GM18499 (cell line): ENCODE measurements at regions not wholly inside any gene's neighbourhood (a gene's known extent, or its start where the extent isn't known, plus 50 kb on each side); places are given as distances from the start of the nearest gene placed in this dataset.

Experiments
- ATAC-seq: cut with Tn5 transposase; IDR thresholded peaks from one replicate; pipeline ENCODE4 v1.9.1; 2021; ENCODE audit warnings: moderate number of reproducible peaks; ENCODE audit not compliant: insufficient read depth, unreplicated experiment

GRCh38 chr6:80696268-80696667 lies 589.8 kb downstream of the BCKDHB start:
- ATAC-seq, result no peak

- no peak for ATAC-seq
Measured at GRCh38 chr6:80690551-80691131, 584.2 kb downstream of the BCKDHB start.

DNA sequence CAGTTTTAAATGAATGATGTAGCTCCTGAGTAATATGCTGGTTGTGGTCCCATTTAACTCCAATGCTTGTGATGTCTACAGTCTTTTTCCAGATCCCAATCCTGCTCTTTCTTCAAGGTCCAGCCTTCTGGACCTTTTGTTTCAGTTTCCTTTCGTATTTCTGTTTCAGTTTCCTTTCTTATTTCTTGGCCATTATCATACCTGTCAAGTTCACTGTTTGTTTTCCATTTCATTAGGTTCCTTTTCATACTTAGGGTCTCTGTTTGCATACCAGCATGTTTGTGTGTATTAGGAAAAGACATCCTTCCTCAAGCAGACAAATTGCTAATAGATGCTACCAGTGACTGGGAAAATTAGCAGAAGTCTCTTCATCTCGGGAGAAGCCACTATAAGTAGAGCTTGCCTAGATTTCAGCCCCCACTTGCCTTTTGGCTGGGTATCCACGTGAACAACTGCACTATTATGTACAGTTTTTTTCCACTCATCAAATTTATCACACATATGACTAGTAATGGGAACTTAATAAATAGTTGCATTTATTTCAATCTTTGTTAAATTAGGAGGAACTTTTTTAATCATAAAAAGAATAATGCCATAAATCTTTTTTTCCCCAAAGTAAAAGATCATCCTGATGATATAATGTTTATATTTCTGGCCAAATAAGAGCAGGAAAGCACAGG lies 583.4 kb downstream of the BCKDHB start:
- ATAC-seq, result no peak

DNA sequence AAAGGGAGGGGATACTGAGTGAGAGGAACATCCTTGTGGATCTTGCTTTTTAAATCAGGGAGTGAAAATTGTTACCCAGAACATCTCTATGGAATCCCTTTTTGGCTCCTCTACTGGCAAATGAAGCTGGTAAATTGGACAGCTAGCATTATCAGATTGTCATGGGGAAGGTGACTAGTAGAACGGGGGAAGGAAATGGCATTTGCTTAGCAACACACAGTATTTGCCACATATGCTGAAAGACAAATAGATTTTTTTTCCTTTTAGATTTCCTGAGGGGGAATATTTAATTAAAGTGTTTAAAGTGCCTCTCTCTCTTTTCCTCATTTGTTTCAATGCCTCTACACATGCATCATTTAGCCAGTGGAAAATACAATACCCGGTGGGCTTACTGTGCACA lies 573.5 kb downstream of the BCKDHB start:
- no peak for ATAC-seq

DNA sequence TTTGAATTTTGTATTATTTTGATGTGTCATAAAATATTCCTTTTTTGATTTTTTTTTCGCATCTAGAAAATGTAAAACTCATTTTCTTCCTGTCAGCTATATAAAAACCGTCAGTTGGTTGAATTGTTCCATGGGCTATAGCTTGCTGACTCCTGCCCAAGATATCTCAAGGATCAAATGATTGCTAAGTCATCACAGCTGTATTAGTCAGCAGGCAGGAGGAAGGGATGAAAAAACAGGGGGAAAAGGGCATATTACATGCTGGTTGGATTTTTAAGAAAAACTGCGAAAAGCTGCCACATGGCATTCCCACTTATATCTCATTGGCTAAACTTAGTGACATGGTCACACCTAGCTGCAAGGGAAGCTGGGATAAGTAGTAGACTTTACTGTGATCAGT lies 569.9 kb downstream of the BCKDHB start:
- ATAC-seq, result no peak

GRCh38 chr6:80674669-80675068 lies 568.2 kb downstream of the BCKDHB start:
- ATAC-seq, result no peak

GRCh38 chr6:80673367-80673766 lies 566.9 kb downstream of the BCKDHB start:
- ATAC-seq, result no peak

- ATAC-seq, result no peak
Measured at GRCh38 chr6:80667006-80667405, 560.5 kb downstream of the BCKDHB start.

DNA sequence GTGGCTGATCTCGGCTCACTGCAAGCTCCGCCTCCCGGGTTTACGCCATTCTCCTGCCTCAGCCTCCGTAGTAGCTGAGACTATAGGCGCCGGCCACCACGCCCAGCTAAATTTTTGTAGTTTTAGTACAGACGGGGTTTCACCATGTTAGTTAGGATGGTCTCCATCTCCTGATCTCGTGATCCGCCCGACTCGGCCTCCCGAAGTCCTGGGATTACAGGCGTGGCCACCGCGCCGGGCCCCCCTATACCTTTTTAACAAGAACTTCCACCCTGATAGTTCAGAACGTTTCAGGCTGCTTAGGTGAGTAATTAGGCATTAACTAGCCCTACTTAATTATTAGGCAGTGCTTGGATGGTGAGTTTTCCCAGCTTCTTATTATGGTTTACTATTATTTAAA lies 552.5 kb downstream of the BCKDHB start:
- ATAC-seq, result no peak

- ATAC-seq, result no peak
Measured at GRCh38 chr6:80647156-80647555, 540.7 kb downstream of the BCKDHB start.

DNA sequence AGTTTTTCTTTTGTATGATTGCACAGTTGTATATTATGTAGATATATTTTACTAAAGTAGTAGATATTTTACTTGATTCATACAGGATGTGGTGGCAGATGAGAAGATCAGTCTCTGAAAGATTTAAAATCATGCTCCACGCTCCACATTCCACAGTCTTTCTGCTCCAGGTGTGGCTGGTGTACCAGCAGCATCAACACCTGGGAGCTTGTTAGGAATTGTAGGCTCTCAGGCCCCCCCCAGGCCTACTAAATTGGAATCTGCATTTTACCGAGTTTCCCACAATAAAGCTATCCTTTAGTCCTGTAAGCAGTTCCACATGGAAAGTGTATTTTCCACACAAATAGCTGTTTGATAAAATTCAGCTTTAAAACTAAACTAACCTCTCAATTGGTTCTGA lies 537.4 kb downstream of the BCKDHB start:
- no peak for ATAC-seq

DNA sequence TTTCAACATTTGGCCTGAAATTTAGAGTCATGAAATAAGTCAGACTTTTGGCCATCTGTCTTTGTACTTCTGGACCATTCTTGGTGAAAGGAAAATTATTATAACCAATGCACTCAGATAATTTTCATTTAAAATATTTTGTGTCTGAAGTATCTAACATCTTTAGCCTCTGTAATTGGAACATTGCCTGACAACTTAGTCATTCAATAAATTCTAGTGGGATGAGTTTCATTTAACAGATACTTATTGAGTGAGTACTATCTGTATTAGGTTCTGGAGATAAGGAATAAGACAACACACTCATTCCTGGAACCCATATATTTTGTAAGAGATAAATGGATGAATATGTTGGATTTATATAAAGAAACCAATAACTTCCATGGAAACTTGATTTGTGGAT lies 536.0 kb downstream of the BCKDHB start:
- no peak for ATAC-seq

GRCh38 chr6:80641591-80641990 lies 535.1 kb downstream of the BCKDHB start:
- ATAC-seq, result no peak

DNA sequence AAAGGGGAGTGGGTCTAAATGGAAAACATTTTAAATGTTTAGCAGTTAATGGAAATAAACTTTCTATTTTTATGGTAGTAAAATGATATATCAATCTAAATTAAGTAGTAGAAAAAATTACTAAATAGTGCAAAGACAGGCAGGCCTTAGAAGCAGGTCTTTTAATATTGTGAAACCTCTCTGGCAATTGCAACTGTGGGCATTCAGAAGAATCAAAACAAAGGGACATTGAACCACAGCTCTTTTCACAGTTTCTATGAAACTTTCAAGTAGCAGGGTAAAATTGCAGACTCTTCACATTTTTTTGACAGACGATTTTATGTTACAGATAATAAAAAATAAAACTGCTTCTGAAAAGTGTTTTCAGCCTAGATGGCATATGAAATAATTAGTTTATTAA lies 533.7 kb downstream of the BCKDHB start:
- no peak for ATAC-seq

GRCh38 chr6:80639181-80639629 lies 532.7 kb downstream of the BCKDHB start:
- ATAC-seq, result no peak

- ATAC-seq, result peak; percentile 92
Measured at GRCh38 chr6:80638213-80639055, 532.0 kb downstream of the BCKDHB start.

GRCh38 chr6:80637312-80637711 lies 530.8 kb downstream of the BCKDHB start:
- ATAC-seq, result no peak

DNA sequence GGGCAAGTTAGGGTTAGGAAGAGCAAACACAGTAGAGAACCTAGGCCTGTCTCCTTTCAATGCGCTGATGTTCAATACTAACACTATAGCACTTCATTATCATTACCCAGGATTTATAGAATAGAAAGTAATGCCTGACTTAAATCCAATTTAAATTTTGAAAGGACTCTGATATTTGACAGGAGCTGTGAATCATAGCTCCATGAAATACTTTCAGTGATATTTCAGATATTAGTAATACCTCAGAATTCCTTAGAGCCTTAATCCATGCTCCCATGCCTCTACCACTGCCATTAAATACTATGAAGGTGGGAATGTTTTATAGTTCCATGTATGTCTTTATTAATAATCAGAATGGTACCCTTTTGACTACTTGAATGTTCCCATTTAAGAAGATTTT lies 530.2 kb downstream of the BCKDHB start:
- no peak for ATAC-seq

GRCh38 chr6:80633412-80633811 lies 526.9 kb downstream of the BCKDHB start:
- ATAC-seq, result no peak

DNA sequence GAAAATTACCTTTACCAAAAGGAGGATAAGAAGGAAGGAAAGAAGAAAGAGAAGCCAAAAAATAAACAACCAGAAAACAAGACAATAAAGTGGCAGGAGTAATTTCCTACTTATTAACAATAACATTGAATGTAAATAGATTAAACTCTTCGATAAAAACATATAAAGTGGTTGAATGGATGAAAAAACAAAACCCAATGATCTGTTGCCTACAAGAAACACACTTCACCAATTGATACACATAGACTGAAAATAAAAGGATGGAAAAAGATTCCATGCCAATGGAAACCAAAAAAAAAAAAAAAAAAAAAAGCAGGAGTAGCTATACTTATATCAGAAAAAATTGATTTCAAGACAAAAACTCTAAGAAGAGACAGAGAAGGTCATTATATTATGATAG lies 518.9 kb downstream of the BCKDHB start:
- no peak for ATAC-seq

- no peak for ATAC-seq
Measured at GRCh38 chr6:80623066-80623815, 516.8 kb downstream of the BCKDHB start.
